Cerebellar nuclear complex (tissue), 1 donor: ENCODE measurements at regions not wholly inside any gene's neighbourhood (a gene's known extent, or its start where the extent isn't known, plus 50 kb on each side); places are given as distances from the start of the nearest gene placed in this dataset.

ENCODE experiments used
- DNase-seq, 2 experiments: peaks; one replicate each; lab custom pipeline; 2025; lab: John Stamatoyannopoulos, UW

GRCh38 chrX:69027181-69028005 is 137.9 kb downstream of the PJA1 start:
- no peak for DNase-seq

- DNase-seq: no peak
These were observed 139.4 kb downstream of the PJA1 start for GRCh38 chrX:69025802-69026301.

- DNase-seq: no peak
These were observed 140.3 kb downstream of the PJA1 start for GRCh38 chrX:69024931-69025330.

GRCh38 chrX:69024161-69024736 is 141.0 kb downstream of the PJA1 start:
- DNase-seq: no peak

DNA sequence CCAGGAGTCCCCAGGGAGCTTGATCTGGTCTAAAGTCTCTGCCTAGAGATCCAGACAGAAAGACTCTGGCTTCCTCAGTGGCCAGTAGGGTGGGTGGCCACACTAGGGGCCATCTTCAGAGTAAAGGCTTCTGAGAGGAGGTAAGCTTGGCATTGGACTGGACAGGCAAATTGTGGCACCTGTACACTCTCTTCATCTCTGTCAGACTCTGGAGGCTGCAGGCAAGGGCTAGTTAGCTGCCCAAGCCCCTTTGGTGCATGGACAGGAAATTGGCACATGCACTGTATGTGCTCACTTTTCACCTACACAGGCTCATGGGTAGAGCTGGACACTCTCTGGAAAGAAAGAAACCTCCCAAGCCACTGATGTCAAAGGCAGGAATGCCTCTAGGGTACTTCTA is 142.8 kb downstream of the PJA1 start:
- DNase-seq: no peak

DNA sequence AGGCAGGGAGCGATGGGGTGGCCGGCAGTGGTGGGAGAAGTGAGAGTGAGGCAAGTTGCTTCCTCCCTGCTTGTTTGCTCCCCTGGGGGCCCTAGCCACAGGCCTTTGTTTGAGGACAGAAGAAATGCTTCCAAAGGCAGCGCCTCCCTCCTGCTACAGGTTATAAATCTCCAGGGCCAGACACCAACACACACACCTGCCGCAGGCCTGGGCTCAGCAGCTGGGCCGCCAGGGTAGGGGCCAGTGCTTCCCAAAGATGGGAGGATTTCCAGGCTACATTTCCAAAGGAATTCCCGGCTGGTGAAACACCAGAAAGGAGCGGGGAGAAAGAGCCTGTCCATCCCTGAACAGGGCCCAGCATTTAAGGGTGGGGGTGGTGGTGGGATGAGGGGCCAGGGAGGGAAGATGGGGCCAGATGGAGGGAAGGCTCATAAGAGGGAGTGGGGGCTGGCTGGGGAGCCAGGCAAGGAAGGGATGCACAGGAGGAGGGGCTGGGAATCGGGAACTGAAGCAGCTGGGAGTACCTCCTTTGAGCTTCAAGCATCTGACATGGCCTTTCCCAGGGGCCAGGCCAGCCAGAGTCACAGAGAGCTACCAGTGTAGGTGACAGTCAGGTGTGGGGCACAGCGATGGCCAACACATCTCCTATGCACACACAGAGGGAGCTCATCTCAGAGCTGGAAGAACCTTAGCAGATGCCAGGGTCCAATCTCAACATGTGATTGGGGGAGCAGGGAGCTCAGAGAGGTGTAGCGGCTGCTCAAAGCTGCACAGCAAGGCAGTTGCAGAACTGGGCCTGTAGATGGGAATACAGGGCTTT is 143.9 kb downstream of the PJA1 start:
- no peak for DNase-seq

DNA sequence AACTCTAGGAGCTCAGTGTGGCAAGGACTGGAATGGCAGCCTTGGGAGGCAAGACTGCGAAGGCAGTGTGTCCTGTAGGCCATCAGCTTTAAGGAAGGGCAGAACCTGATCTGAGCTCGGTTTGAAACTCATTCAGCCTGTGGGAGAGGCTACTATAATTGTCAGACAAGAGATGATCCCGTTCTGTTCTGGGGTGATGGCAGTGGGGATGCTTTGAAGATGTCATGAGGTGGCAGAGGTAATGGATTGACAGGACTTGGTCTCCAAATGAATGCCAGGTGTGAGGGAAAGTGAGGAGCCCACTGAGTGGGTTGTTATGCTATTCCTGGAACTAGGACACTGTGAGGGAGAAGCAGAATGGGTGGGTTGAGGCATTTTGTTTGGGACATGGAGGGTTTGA is 144.9 kb downstream of the PJA1 start:
- DNase-seq: no peak

- DNase-seq: no peak
These were observed 146.0 kb downstream of the PJA1 start for GRCh38 chrX:69019073-69019890.

- DNase-seq: no peak
These were observed 146.7 kb downstream of the PJA1 start for GRCh38 chrX:69018416-69019072.

DNA sequence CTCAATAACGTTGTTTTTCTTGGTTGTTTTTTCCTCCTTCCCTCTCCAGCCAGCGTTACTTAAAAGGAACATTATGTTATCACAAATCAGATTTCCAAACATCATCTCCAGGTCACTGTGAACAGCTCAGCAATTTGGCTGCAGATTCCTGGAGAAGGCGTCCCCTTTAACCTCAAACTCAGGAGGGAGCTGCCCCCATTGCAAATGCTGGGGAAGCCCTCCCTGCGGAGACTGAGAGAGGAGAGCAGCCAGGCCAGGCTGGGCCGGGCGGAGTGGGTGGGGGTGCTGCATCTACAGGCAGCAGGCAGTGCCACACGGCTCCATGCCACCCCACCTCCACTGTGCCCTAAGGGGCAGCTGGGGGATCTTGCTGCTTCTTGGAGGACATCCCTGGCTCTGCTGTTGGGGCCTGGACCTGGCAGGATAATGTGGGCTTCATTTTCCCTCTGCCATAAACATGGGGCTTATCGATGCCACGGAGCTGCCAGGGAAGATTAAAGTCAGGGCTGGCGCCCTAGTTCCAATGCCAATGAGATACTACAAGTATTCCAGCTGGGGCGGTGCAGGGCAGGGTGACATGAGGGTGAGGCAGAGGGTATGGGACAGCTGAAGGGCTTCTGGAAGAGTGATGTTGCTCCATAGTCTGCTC is 148.8 kb downstream of the PJA1 start:
- no peak for DNase-seq

DNA sequence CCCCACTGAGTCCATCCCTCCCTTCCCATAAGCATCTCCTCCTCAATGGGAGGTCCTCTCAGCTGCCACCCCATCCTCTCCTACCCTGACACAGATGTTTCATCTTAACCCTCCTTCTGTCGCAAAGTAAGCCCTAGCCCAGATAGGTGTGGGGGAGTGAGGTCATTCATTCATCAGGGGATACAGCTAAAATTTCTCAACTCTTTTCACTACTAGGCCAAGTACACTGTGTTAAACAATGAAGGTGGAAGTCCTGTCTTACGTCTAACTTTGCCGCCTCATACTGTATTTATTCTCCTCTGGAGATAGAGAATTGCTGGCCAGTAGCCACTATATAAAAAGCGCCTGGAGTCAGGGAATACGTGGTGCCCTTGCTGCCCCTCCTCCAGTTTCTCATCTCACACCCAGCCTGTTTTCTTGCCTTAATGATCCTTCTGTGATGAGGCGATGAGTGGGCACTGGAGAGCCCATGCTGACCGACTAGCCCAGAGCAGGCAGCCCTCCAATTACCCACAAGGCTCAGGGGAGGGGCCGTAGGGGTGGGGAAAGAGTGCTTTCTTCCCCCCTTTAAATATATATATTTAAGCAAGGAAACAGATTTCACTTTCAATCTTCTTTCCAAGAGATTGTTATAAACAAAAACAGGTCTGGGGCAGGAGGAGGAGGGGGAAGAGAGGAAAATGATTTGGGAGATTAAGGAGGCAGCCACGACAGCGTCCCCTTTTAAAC is 149.5 kb downstream of the PJA1 start:
- DNase-seq: no peak

- no peak for DNase-seq
These were observed 150.1 kb downstream of the PJA1 start for GRCh38 chrX:69015156-69015555.

GRCh38 chrX:69014200-69014599 is 151.1 kb downstream of the PJA1 start:
- no peak for DNase-seq

- no peak for DNase-seq
These were observed 154.9 kb downstream of the PJA1 start for GRCh38 chrX:69010339-69010738.

DNA sequence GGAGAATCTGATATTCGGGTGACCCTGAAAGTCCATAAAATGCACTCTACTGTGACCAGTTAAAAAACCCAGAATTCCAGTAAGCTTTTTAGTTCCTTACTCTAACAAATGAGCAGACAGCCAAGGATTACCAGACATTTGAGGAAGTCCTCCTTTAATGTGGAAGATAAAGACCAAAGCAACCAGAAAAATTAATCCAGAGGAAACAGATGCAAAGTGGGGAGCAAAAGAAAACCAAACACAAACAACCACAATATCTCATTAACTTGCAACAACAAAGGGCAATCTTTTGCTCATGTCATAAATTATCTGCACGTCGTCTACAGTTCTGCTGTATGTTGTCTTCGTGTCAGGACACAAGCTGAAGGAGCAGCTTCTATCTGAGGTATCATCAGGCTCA is 164.4 kb downstream of the PJA1 start:
- no peak for DNase-seq

DNA sequence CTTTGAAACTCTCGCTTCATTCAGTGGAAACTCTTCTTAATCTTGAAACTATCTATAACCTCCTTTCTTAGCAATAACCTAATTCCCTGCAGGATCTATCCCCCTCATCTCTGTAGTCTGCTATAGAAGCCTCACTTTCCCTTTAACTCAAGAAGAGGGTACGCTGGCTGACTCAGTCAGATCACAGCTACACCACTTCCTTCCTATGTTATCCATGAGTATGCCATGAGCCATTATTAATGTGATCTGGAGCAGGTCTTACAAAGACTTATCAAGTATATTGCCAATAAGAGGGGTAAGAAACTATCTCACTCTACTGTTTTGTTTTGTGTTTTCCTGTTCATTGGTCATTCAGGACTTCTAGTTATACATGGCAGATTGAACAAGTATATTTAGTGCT is 165.3 kb downstream of the PJA1 start:
- no peak for DNase-seq

DNA sequence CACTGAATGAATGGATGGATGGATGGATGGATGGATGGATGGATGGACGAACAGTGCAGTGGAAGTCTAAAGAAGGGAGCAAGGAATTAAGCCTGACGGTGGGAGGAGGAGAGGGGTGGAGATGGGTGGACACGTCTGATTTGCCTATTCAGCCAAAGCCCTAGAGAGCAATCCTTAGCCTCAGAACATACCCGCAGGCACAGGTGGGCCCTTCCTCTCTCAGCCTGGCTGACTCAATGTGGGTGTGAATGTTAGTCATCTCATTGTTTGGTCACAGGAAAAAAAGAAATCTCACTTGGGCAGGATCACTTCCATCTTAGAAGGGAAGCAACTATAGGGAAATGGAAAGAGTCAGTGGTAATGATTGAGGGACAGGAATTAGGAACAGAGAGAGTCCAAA is 165.9 kb downstream of the PJA1 start:
- no peak for DNase-seq

GRCh38 chrX:68998716-68999115 is 166.5 kb downstream of the PJA1 start:
- no peak for DNase-seq

DNA sequence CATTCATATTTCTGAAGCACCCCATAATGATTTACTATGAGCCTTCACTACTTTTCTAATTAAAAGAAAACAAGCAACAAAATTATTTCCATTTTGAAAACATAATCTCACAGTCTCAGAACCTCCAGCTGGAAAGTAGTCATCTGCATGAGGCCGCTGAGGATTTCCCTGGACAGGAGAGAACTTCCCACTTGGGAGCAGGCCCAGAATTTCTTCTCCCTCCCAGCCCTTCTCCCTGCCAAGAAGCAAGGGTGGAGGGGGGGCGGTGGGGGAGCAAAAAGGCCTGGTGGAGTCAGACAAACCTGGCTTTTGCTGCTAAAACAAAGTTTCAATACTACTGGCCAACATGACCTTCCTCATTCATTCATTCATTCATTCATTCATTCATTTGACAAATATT is 167.3 kb downstream of the PJA1 start:
- DNase-seq: no peak

DNA sequence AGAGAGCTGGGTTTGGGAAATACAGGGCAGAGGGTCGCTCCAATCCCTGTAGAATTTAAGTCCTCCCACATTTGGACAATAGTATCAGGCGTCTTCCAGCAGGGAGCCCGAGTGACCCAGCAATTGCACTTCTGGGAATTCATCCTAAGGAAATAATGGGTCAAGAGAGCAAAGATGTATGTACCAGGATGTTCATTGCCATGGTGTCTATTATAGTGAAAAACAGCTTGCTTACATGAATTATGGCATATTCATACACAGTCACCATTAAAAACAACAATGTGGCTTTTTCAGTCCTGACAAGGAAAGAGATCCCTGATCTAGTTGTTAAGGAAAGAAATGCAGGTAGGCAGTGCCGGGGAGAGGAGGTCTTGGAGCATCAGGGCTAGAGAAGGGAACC is 167.7 kb downstream of the PJA1 start:
- no peak for DNase-seq
